SK-N-SH (cell line): ENCODE measurements at regions not wholly inside any gene's neighbourhood (a gene's known extent, or its start where the extent isn't known, plus 50 kb on each side); places are given as distances from the start of the nearest gene placed in this dataset.

Experiments
- CTCF ChIA-PET: fragments of 300-600, 350-600 bp; formaldehyde crosslinking; extraction: SDS; loops from one replicate; lab custom pipeline; 2021; lab: Yijun Ruan, JAX
- POLR2A ChIA-PET: fragments of 350-600 bp; sonication (Branson Sonifier 250); formaldehyde crosslinking; extraction: SDS; loops from one replicate; lab custom pipeline; 2020; ENCODE audit warnings: antibody characterized with exemption, inconsistent platforms; lab: Yijun Ruan, JAX
- DNase-seq: peaks from one replicate; pipeline ENCODE4 v3.0.0; 2012
- H2AFZ ChIP-seq: fragments of 200-600 bp; sonication (generic); 2 replicates; pipeline ENCODE4 v1.8.1; 2016; ENCODE audit warnings: antibody characterized with exemption, mild to moderate bottlenecking, low read depth
- H3F3A ChIP-seq: fragments of 200-600 bp; sonication (generic); replicated peaks from 2 replicates; pipeline ENCODE3; 2016; ENCODE audit warnings: antibody characterized with exemption, mild to moderate bottlenecking; ENCODE audit not compliant: insufficient read depth
- H3K27ac ChIP-seq, 2 experiments: fragments of 200-500 bp in 1 of 2; fragments of 200-600 bp in 1 of 2; sonication (Bioruptor generic) in 1 of 2; sonication (generic), shearing (Covaris generic) in 1 of 2; 2 replicates each; pipeline versions ENCODE4 v1.5.1 to v1.6.1; 2014 to 2016; ENCODE audit warnings: low read depth in 2 of 2, inconsistent platforms in 1 of 2, low read length in 1 of 2, mild to moderate bottlenecking in 1 of 2, mixed read lengths in 1 of 2
- H3K27me3 ChIP-seq: fragments of 200-600 bp; sonication (generic), shearing (Covaris generic); 2 replicates; pipeline ENCODE4 v1.6.1; 2016; ENCODE audit warnings: mixed run types; ENCODE audit not compliant: insufficient read depth
- H3K36me3 ChIP-seq, 2 experiments: fragments of 200-500 bp in 1 of 2; fragments of 200-600 bp in 1 of 2; sonication (Bioruptor generic) in 1 of 2; sonication (generic) in 1 of 2; replicated peaks in 1 of 2; 2 replicates each; pipeline versions ENCODE3 to v1.5.1; 2014 to 2016; ENCODE audit warnings: low read length in 1 of 2, mild to moderate bottlenecking in 1 of 2; ENCODE audit not compliant: insufficient read depth in 2 of 2, control insufficient read depth in 1 of 2
- H3K4me1 ChIP-seq, 2 experiments: fragments of 200-500 bp in 1 of 2; fragments of 200-600 bp in 1 of 2; sonication (Bioruptor generic) in 1 of 2; sonication (generic), shearing (Covaris generic) in 1 of 2; 2 replicates each; pipeline versions ENCODE4 v1.5.1 to v1.6.1; 2014 to 2016; ENCODE audit warnings: low read depth in 1 of 2, low read length in 1 of 2, mixed run types in 1 of 2; ENCODE audit not compliant: insufficient read depth in 2 of 2, control insufficient read depth in 1 of 2
- H3K4me2 ChIP-seq: fragments of 200-600 bp; sonication (generic), shearing (Covaris generic); 2 replicates; pipeline ENCODE4 v1.6.1; 2017; ENCODE audit warnings: mixed run types
- H3K4me3 ChIP-seq, 2 experiments: fragments of 200-500 bp in 1 of 2; fragments of 200-600 bp in 1 of 2; sonication (Bioruptor generic) in 1 of 2; sonication (generic), shearing (Covaris generic) in 1 of 2; 2 replicates each; pipeline versions ENCODE4 v1.5.1 to v1.8.1; 2014 to 2016; ENCODE audit warnings: low read depth in 2 of 2, inconsistent platforms in 1 of 2, low read length in 1 of 2, mild to moderate bottlenecking in 1 of 2, mixed read lengths in 1 of 2, moderate library complexity in 1 of 2
- H3K79me2 ChIP-seq: fragments of 200-600 bp; sonication (generic); 2 replicates; pipeline ENCODE4 v1.8.1; 2017; ENCODE audit warnings: mild to moderate bottlenecking; ENCODE audit not compliant: insufficient read depth
- H3K9ac ChIP-seq: fragments of 200-600 bp; sonication (generic); 2 replicates; pipeline ENCODE4 v1.6.1; 2017; ENCODE audit warnings: mixed run types
- H3K9me2 ChIP-seq: fragments of 200-600 bp; sonication (generic); 2 replicates; pipeline ENCODE4 v1.6.1; 2017; ENCODE audit warnings: mixed run types
- H3K9me3 ChIP-seq: fragments of 200-600 bp; sonication (generic); 2 replicates; pipeline ENCODE4 v1.6.1; 2017; ENCODE audit warnings: mixed run types, mild to moderate bottlenecking, moderate library complexity
- H4K20me1 ChIP-seq: fragments of 200-600 bp; sonication (generic); 2 replicates; pipeline ENCODE4 v1.6.1; 2017; ENCODE audit warnings: mild to moderate bottlenecking, mixed run types; ENCODE audit not compliant: insufficient read depth
- EP300 ChIP-seq, 2 experiments: IDR thresholded peaks; 2 replicates each; pipeline versions ENCODE4 v1.4.0 to v1.6.1; 2012; ENCODE audit warnings: borderline replicate concordance in 1 of 2, low read depth in 1 of 2, low read length in 1 of 2
- EZH2phosphoT487 ChIP-seq: fragments of 200-600 bp; sonication (generic); IDR thresholded peaks from 2 replicates; pipeline ENCODE4 v1.6.1; 2017; ENCODE audit warnings: low read depth, mixed run types, mild to moderate bottlenecking, antibody characterized with exemption, moderate library complexity, borderline replicate concordance
- FOSL2 ChIP-seq: IDR thresholded peaks from 2 replicates; pipeline ENCODE4 v1.4.0; 2012; ENCODE audit warnings: low read depth, mild to moderate bottlenecking, moderate library complexity, borderline replicate concordance
- FOXM1 ChIP-seq: IDR thresholded peaks from 2 replicates; pipeline ENCODE4 v1.4.0; 2012; ENCODE audit warnings: low read depth, mild to moderate bottlenecking
- IRF3 ChIP-seq: fragments of 150-350 bp; IDR thresholded peaks from 2 replicates; pipeline ENCODE4 v1.6.1; 2016; ENCODE audit warnings: mild to moderate bottlenecking, low read depth, low read length
- JUND ChIP-seq: IDR thresholded peaks from 2 replicates; pipeline ENCODE4 v1.4.0; 2012
- MXI1 ChIP-seq: IDR thresholded peaks from 2 replicates; pipeline ENCODE4 v1.6.1; 2012; ENCODE audit warnings: mild to moderate bottlenecking, low read depth, low read length, improper control_type of control experiment
- NFIC ChIP-seq: IDR thresholded peaks from 2 replicates; pipeline ENCODE4 v1.4.0; 2012; ENCODE audit warnings: borderline replicate concordance
- NRF1 ChIP-seq: IDR thresholded peaks from 2 replicates; pipeline ENCODE4 v1.6.1; 2012; ENCODE audit warnings: low read depth, mild to moderate bottlenecking, low read length
- PBX3 ChIP-seq: IDR thresholded peaks from 2 replicates; pipeline ENCODE4; 2012
- POLR2AphosphoS5 ChIP-seq: IDR thresholded peaks from 2 replicates; pipeline ENCODE4 v1.6.1; 2012; ENCODE audit warnings: low read depth, low read length
- RAD21 ChIP-seq: IDR thresholded peaks from 2 replicates; pipeline ENCODE4 v1.6.1; 2012; ENCODE audit warnings: mild to moderate bottlenecking, low read length
- REST ChIP-seq: IDR thresholded peaks from 2 replicates; pipeline ENCODE4 v1.6.1; 2012; ENCODE audit warnings: mild to moderate bottlenecking, low read depth, low read length, moderate library complexity
- RFX5 ChIP-seq: IDR thresholded peaks from 2 replicates; pipeline ENCODE4 v1.6.1; 2012; ENCODE audit warnings: mild to moderate bottlenecking, improper control_type of control experiment, low read length
- SMC3 ChIP-seq: IDR thresholded peaks from 2 replicates; pipeline ENCODE4 v1.6.1; 2012; ENCODE audit warnings: low read depth, low read length, improper control_type of control experiment
- TAF1 ChIP-seq: IDR thresholded peaks from 2 replicates; pipeline ENCODE4 v1.6.1; 2012; ENCODE audit warnings: low read depth, mild to moderate bottlenecking, low read length, moderate library complexity, borderline replicate concordance
- TEAD4 ChIP-seq: IDR thresholded peaks from 2 replicates; pipeline ENCODE4 v1.4.0; 2012; ENCODE audit warnings: mild to moderate bottlenecking, borderline replicate concordance; ENCODE audit not compliant: insufficient read depth
- USF1 ChIP-seq: IDR thresholded peaks from 2 replicates; pipeline ENCODE4 v1.4.0; 2012; ENCODE audit warnings: low read depth, borderline replicate concordance
- USF2 ChIP-seq: fragments of 150-350 bp; IDR thresholded peaks from 2 replicates; pipeline ENCODE4 v1.6.1; 2017; ENCODE audit warnings: antibody characterized with exemption, low read length, low read depth, borderline replicate concordance
- YY1 ChIP-seq: IDR thresholded peaks from 2 replicates; pipeline ENCODE4 v1.4.0; 2012; ENCODE audit warnings: low read depth, mild to moderate bottlenecking
- ZBTB33 ChIP-seq: IDR thresholded peaks from 2 replicates; pipeline ENCODE4 v1.4.0; 2012; ENCODE audit warnings: low read depth, borderline replicate concordance
- WGBS: methylation state at CpG from one replicate; pipeline ENCODE4 v1.1.6; 2017; ENCODE audit warnings: low lambda C conversion rate; 5-methylcytosine and 5-hydroxymethylcytosine counted together

- no peak overlapping the region for H3K4me3 ChIP-seq
- 39% methylated on average over 4 of the region's 4 CpGs for WGBS
- no peaks in the 10 kb centered on the region for H3K4me1 ChIP-seq
- H3K36me3 ChIP-seq, result no peaks in the 10 kb centered on the region
- DNase-seq, result no peak
- TF ChIP-seq EZH2phosphoT487, result no peak
- TF ChIP-seq NFIC, result peak; percentile 38; the same call in 1 of the 2 replicates
- TF ChIP-seq SMC3, result no peak
- TF ChIP-seq IRF3, result no peak
- no peak for TF ChIP-seq MXI1
- no peak for TF ChIP-seq USF1
- peak; percentile 61 for TF ChIP-seq PBX3
- TF ChIP-seq POLR2AphosphoS5, result no peak
- TF ChIP-seq JUND, result peak; percentile 13; the same call in 1 of the 2 replicates
- TF ChIP-seq YY1, result no peak
- TF ChIP-seq NRF1, result no peak
- no peak for TF ChIP-seq REST
- TF ChIP-seq RFX5, result no peak
- TF ChIP-seq USF2, result no peak
- TF ChIP-seq FOXM1, result no peak
- no peak for TF ChIP-seq ZBTB33
- TF ChIP-seq EP300 (IDR thresholded peaks at IDR 0.05; ENCODE audit: borderline replicate concordance in 1 of 2, low read depth in 1 of 2, low read length in 1 of 2), result 0 out of 4 replicates have a peak, but pooled peaks of 1 of the 2 experiments have one; percentile 34
- TF ChIP-seq RAD21, result no peak
- TF ChIP-seq FOSL2, result no peak
- no peak for TF ChIP-seq TEAD4
- no peak for TF ChIP-seq TAF1
- CTCF ChIA-PET, result no interaction called here
- no peaks in the 10 kb centered on the region for H3K9me2 ChIP-seq
- H3K79me2 ChIP-seq, result no peaks in the 10 kb centered on the region
- H3K27me3 ChIP-seq, result no peaks in the 10 kb centered on the region
- H3K9ac ChIP-seq, result no peak overlapping the region
- no peak overlapping the region for H2AFZ ChIP-seq
- POLR2A ChIA-PET, result no interaction called here
- no peak overlapping the region for H3K4me2 ChIP-seq
- H4K20me1 ChIP-seq, result no peaks in the 10 kb centered on the region
- H3F3A ChIP-seq, result no peaks in the 10 kb centered on the region
- H3K9me3 ChIP-seq, result no peaks in the 10 kb centered on the region
- H3K27ac ChIP-seq, result peak overlapping the region in 1 of 2 experiments; percentile 26; a peak in 1 of 4 replicates
Measured at GRCh38 chr4:177107288-177107921, 202.3 kb upstream of the NEIL3 start.
